AG09309 (cell line): ENCODE measurements at regions not wholly inside any gene's neighbourhood (a gene's known extent, or its start where the extent isn't known, plus 50 kb on each side); places are given as distances from the start of the nearest gene placed in this dataset.
"Not testable (repeated sequence)": the region's sequence is repeated elsewhere in the genome, so short reads cannot be mapped to it uniquely, and the experiment has no call there.

Experiments
- DNase-seq: peaks from one replicate; pipeline ENCODE4 v3.0.0-alpha.2; 2010; ENCODE audit warnings: low read depth
- H3K4me3 ChIP-seq: 2 replicates; pipeline ENCODE4 v1.5.1; 2011; ENCODE audit warnings: mild to moderate bottlenecking, low read depth, low read length, moderate library complexity; ENCODE audit not compliant: control insufficient read depth
- TF ChIP-seq, protein P1 (sequence below): IDR thresholded peaks from 2 replicates; pipeline ENCODE4 v1.5.1; 2011; ENCODE audit warnings: mild to moderate bottlenecking, low read depth, low read length, inconsistent platforms; ENCODE audit not compliant: insufficient read depth, control insufficient read depth; ENCODE audit errors: missing control alignments

DNA sequence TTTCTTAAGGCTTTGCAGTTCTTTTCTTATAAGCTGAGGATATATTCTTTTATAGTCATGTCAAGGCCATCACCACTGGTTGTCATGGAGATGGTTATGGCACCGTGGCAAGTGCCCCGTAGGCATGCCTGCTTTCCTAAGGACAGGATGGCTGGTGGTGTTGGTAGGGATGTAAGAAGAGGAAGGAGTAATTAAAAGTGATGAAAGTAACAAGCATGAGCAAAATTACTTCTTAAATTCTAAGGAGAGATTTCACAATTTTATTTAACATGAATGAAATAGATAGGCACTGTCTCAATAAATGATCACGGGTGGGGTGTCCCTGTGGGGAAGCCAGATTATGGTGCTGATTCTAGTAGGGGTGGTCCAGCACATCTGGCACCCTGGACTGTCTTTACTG lies 290.2 kb upstream of the KLF4 start:
- TF ChIP-seq, protein P1, sequence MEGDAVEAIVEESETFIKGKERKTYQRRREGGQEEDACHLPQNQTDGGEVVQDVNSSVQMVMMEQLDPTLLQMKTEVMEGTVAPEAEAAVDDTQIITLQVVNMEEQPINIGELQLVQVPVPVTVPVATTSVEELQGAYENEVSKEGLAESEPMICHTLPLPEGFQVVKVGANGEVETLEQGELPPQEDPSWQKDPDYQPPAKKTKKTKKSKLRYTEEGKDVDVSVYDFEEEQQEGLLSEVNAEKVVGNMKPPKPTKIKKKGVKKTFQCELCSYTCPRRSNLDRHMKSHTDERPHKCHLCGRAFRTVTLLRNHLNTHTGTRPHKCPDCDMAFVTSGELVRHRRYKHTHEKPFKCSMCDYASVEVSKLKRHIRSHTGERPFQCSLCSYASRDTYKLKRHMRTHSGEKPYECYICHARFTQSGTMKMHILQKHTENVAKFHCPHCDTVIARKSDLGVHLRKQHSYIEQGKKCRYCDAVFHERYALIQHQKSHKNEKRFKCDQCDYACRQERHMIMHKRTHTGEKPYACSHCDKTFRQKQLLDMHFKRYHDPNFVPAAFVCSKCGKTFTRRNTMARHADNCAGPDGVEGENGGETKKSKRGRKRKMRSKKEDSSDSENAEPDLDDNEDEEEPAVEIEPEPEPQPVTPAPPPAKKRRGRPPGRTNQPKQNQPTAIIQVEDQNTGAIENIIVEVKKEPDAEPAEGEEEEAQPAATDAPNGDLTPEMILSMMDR, result no peak
- no peak for DNase-seq
- no peak overlapping the region for H3K4me3 ChIP-seq

DNA sequence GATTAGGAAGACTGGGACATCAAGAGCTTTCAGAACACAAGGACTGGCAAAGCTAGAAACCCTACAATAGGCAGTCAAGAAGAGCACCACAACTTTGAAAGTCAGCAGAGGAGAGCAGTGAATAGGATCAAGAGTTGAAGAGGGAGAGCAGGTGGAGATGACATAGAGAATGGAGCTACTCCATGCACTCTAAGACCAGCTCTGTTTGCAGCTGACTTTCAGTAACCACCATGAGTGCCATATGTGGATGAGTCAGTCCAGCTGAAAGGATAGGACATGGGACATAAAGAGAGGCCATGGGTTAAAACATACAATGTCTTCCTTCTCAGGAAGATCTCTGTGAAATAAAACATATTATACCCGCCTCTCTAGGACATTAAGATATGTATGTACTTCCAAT lies 289.1 kb upstream of the KLF4 start:
- TF ChIP-seq, protein P1, result no peak
- no peak overlapping the region for H3K4me3 ChIP-seq
- DNase-seq, result no peak

DNA sequence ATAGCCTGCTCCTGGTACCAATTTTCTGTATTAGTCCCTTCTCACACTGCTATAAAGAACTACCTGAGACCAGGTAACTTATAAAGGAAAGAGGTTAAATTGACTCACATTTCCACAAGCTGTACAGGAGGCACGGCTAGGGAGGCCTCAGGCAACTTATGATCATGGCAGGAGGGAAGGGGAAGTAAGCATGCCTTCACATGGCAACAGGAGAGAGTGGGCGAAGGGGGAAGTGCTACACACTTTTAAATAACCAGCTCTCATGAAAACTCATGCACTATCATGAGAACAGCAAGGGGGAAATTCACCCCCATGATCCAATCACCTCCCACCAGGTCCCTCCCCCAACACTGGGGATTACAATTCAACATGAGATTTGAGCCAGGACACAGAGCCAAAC lies 284.5 kb upstream of the KLF4 start:
- H3K4me3 ChIP-seq, DNase-seq: not testable (repeated sequence)

DNA sequence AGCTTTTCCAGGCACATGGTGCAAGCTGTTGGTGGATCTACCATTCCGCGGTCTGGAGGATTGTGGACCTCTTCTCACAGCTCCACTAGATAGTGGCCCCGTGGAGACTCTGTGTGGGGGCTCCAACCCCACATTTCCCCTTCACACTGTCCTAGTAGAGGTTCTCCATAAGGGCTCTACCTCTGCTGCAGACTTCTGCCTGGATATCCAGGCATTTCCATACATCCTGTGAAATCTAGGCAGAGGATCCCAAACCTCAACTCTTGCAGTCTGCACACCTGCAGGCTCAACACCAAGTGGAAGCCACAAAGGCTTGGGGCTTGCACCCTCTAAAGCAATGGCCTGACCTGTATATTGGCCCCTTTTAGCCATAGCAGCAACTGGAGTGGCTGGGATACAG lies 283.4 kb upstream of the KLF4 start:
- no peak overlapping the region for H3K4me3 ChIP-seq
- TF ChIP-seq, protein P1, result no peak
- no peak for DNase-seq

DNA sequence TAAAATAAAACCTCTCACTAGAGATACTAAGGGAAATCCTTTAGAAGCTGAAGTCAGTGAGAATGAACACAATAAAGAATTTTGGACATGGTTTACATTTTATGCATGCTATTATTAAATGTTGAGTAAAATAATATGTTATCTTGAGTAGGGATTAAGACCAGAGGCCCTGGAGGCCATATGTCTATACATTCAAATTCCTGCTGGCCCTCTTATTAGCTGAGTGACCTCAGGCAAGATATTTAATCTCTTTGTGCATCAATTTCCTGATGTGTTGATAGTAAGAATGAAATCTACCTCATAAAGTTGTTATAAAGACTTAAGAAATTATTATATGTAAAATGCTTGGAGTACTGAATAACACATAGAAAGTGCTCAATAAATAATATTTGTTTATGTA lies 281.1 kb upstream of the KLF4 start:
- TF ChIP-seq, protein P1, result no peak
- H3K4me3 ChIP-seq, result no peak overlapping the region
- no peak for DNase-seq

DNA sequence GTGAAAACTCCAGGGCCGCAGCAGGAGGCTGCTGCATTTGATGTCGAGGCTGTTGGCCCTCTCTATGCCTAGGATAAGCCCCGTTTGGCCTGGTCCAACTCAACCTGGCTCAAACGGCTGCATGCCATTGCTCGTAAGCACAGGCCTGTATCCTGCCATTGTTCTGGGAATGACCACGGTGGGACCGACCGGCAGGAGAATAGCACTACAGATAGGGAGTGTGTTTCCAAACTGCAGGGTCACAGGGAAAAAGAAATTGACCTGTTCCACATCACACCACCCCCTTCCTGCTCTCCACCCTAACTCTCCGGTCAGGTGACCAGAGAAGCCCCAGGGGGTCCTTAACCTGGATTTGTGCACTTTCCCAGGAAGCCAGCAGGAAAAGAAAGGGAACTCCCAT lies 278.7 kb upstream of the KLF4 start:
- TF ChIP-seq, protein P1, result no peak
- no peak overlapping the region for H3K4me3 ChIP-seq
- no peak for DNase-seq

DNA sequence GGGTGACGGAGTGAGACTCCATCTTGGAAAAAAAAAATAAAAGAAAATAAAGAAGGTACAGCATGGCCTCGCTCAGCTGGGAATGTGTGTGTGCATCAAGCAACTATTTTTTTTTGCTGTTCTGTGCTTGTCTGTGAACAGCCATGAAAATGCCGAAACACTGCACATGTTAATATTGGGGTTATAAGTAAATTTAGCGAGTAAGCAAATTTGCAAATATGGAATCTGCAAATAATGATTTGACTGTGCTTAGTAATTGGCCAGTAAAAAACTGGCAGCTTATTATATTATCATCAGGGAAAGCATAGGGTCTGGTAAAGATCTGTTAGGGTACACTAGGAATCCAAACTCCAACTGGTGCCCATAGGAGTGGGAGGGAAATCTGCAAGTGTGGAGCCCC lies 278.1 kb upstream of the KLF4 start:
- TF ChIP-seq, protein P1, result no peak
- H3K4me3 ChIP-seq, result no peak overlapping the region
- no peak for DNase-seq

DNA sequence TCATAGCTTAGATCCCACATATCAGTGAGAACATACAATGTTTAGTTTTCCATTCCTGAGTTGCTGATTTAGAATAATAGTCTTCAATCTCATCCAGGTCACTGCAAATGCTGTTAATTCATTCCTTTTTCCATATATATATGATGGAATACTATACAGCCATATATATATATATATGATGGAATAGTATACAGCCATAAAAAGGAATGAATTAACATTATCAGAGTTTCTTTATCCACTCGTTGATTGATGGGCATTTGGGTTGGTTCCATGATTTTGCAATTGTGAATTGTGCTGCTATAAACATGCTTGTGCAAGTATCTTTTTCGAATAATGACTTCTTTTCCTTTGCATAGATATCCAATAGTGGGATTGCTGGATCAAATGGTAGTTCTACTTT lies 273.9 kb upstream of the KLF4 start:
- not testable (repeated sequence) for DNase-seq, H3K4me3 ChIP-seq
